Endometrium (tissue), 2 donors: ENCODE measurements at regions not wholly inside any gene's neighbourhood (a gene's known extent, or its start where the extent isn't known, plus 50 kb on each side); places are given as distances from the start of the nearest gene placed in this dataset.

Source experiments
- FAIRE-seq: peaks from 2 replicates; lab custom pipeline; 2012; peaks lifted over from hg19 to GRCh38; lab: Jason Lieb, UNC
- donor health status: control.
- donor health status: control.

DNA sequence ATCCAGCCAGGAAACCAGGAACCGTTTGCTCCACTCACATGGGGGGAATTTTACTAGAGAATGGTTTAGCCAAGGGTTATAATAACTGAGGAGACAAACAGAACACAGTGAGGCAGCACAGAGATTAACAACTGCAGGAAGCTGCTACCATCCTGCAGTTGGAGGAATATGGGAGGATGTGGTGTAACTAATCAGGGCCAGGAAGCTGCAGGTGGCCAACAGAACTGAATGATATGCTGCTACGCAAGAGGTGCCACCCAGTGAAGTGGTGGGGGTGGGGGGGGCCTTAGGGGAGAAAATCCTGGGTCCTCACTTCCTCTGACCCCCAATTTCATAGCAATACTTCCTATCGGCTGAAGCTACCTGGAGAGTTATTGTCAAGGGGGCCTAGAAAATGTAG is 306.4 kb upstream of the STT3B start:
- no peak for FAIRE-seq

- no peak for FAIRE-seq
These were observed 305.6 kb upstream of the STT3B start for GRCh38 chr3:31227131-31227562.

DNA sequence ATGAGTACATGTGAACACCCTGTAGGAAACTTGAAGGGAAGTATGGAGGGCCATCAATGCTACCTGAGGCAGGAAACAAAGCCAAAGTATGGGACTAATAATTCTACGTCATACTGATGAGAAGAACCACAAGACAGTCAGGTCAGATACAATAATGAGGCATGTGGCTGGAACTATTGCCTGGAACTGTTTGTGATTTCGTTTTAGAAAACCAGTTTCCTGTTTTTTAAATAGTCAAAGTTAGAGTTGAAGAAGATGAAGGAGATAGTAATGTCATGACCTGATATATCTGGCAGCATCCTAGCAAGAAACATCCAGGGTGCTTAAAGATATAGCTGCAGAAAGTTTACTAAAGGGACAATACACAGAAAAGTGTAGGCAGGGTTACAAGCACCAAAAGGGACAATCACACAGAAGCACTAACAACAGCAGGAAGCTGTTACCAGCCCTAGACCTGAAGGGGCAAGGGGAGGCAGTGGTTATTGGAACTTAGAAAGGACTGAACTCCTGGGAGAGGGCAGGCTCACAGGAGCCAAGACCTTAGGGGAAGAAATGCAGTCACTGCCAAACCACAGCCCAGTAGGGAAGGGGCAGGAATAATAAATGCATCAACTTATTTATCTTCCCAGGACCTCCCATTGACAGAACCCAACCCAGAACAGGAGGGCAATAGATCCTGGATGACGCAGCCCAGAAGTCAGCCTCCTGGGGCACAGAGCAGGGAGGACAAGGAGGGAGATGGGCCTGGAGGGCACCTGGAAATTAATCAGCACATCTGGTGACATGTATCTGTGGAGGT is 302.1 kb upstream of the STT3B start:
- no peak for FAIRE-seq

DNA sequence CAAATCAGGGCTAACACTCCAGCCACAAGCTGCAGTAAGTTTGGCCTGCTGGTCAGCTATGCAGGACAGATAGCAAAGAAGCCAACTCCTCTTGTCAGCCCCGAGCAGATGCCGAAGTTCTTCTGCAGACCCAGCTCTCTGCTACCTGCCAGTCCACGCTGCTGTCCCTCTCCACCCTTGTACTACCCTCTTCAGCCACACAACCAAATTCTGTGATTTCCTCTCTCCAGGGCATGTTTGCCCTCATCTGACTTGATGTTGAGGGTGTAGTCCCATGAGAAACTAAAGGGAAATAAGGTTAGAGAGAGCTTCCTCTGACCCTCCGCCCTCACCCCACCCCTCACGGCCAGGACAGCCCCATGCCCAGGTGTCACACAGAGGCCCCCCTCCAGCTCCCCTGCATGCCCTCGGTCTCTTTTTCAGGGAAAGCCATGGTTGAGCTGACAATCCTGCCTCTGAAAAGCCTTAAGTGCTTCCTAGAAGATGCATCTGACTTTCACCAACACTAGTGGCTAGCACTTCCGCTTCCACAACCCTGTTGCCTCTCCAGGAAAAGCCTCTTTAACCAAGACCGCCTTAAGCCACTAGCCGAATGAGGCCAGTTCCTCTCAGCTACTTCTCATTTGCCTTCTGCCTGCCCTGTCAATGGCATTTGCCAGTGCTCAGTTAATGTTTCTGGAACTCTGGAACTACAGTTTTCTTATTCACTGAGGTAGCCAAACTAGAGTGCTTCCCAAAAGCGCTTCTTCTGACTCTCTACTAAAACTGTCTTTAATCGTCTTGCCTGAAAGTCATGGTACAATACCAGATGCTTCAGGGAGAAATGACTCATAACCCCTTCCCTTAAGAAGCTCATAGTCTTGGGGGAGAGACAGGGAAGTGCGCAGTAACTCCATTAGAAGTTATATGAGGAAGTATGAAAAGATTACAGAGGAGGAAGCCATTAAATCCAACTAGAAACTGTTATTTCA is 300.4 kb upstream of the STT3B start:
- no peak for FAIRE-seq

DNA sequence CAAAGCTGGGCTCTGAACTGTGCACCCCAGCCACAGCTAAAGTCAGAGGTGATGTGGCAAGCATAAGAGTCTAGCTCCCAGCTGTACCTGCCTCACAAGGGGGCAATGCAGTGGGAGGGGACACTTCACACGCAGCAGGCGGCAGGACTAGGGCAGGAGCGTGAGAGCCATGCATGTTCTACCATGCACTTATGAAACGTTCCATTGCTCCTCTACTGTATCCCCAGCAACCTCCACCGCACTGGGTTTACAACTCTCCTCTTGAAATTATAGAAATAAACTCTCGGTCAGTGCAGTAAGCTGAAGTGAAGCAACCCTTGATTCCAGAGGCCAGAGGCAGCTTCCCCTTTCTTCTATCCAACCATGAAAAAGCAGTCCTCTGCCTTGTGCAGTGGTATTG is 298.6 kb upstream of the STT3B start:
- FAIRE-seq, result no peak

DNA sequence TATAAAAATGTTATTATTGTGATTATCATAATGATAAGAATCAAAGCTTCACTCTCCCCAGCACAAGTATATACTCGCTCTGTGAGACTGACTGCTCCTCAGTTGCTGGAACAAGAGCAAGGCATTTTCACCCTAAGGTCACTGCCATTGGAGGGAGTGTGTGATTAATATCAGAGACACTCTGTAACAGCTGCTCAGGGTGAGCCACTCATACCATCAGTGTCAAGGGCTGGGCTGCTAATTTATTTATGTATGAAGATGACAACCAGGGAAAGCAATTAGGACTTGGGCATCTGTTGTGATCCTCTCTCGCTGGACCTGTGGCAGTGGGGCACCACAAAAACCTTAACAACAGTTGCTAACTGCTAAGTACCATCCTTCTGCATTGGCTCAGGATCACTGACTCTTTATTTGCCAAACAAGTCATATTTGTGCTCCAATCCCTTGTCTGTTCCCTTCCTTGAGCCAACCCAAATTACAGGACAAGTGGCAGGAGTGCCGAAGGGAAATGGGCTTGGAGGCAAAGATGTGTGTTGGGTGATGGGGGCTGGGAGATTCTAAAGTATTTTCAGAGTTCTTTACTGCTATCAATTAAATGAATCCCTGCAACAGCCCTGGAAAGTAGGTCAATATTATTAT is 297.5 kb upstream of the STT3B start:
- no peak for FAIRE-seq

DNA sequence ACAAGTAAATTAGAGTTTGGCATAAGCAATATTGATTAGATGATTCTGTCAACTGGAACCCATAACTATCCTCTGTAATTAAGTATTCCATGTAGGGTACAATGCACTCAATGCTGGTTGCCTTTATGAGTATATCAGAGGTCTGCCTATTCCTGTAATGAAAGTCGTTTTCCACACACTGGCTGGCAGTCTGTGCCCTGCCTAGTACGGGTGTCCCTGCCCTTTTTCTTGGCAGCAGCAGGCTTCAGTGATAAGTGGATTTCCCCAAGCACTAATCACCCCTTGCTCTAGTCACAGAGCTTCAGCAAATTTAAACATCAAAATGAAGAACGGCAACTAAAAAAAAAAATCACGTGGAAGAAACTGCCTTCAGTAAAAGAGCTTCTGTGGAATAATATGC is 294.8 kb upstream of the STT3B start:
- FAIRE-seq, result no peak

- FAIRE-seq, result no peak
These were observed 292.7 kb upstream of the STT3B start for GRCh38 chr3:31240013-31240412.

DNA sequence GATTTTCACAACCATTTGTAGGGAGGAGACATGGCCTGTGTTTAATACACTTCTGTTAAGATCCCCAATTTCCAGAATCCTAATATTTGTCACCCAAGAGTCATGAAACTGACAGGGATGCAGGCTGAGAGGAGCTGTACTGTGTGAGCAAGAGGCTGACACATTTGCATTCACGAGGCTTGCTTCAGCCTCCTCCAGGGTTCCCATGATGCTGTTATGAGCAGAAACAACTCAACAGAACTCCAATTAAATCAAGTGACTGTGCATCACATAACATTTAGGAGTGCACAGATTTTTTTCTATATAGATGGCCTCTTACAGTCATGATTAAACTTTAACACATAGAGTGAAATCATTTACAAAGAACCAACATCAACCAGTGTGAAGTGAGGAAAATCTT is 292.3 kb upstream of the STT3B start:
- FAIRE-seq, result no peak

GRCh38 chr3:31240874-31241273 is 291.9 kb upstream of the STT3B start:
- FAIRE-seq, result no peak

DNA sequence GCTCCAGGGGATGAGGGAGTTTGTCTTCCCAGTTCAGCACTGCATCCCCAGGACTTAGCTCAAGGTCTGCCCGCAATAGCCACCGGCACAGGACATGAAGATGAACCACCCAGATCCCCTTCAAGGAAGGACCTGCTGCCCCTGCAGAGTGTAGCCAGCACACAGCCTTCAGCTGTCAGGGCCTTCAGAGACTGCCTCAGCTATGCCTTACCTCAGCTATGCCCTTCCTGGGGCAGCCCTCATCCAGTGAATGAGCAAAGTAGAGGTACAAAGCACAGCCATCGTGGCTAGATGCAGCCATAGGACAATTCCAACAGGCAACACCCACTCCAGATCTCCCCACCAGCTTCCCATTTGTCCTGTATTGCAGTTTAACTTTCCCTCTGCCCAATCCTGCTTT is 291.2 kb upstream of the STT3B start:
- FAIRE-seq, result no peak

GRCh38 chr3:31242026-31242960 is 290.4 kb upstream of the STT3B start:
- FAIRE-seq, result no peak

DNA sequence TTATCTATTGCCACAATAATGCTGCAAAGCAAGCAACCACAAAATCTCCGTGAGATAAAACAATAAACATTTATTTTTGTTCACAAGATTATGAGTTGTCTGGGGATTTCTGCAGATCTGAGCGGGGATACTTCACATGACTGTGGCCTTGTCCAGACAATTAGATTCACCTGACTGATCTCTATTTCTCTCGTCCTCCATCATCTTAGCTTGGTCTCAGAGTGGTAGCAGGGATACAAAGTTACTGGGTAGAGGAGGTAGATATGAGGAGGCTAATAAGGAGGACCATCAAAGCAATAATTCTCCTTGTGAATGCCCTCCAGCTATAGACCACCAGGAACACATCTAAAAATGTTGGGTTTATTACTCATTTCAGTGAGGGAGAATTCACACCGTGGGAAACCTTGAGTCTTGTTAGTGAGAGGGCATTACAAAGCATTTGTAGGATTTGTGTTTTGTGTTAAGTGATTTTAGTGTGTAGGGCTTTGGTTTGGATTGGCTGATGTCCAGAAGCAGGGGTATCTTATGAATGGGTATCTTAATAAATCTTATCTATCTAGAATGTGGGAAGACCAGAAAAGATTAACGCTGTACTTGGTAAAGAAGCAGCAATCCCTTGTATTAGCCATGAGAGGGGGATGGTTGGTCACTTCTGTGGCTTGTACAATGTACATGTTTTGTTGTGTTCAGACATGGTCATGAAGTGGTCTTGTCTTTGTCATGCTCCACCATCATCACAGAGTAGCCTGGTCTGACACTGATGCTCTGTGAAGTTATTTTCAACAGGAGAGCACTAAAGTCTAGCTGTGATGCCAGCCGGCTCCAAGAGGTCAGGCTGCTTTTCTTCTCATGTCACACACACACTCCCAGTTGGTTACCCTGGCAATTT is 287.6 kb upstream of the STT3B start:
- FAIRE-seq, result no peak

DNA sequence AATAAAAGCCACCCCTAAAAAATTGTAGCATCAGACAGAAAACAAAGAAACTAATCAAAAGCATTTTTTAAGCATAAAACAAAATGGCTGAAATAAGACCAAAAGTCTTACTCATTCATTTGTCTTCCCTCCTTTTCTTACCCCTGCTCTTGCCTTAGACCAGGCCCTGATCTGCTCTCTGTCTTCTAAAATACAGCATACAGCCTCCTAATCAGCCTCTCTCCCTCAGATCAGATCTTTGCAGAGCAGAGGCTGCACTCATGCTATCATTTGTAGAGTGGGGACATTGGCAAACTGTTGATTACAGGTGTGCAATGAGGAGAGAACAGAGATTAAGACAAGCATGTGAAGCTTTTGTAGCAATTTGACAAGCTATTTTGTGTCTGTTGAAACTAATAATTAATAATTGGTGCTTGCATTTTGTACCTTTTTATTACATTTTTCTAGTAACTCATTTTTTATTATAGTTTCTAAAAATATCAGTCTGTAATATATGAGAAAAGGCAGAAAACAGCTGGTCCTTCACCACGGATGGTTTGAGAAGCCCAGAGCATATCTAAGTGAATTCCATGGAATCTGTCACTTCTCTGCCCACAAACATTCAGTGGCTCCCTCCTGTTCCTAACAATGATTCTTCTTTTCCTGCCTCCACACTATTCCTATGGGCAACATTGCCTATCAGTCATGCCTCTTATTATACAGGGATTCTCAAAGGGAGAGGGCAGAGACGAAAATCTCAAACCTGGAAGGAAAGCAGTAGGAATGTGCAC is 286.2 kb upstream of the STT3B start:
- no peak for FAIRE-seq

GRCh38 chr3:31247063-31247447 is 285.7 kb upstream of the STT3B start:
- no peak for FAIRE-seq

DNA sequence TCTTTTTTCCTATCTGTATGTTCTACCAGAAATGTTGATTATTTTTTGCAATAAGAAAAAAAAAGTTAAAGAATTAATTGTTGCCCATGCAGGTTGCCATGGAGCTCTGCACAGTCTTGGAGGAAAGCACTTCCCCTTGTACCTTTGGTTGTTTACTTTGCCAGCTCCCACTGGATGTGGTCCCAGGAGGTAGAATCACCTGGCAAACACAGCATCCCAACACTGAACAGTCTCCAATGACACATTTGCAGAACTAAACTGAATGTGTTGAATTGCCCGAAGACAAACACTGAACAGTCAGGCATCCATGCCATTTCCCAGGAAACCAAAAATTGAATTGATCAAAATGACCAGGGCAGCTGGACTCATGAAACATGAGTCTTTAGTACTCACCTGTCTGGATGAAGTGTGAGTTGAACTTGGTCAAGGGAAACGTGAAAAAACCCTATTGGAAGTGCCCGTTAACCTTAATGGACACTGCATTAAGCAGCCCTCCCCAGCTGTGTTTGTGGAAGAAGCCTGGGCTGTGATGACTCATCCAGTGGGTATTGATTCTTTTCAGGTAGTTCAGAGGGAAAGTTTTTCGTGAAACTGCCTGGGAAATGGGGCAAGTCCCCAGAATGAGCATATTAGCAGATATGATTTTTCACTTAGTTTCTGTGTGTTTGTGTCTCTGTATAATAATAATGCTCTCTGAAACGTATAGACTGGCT is 284.7 kb upstream of the STT3B start:
- no peak for FAIRE-seq

DNA sequence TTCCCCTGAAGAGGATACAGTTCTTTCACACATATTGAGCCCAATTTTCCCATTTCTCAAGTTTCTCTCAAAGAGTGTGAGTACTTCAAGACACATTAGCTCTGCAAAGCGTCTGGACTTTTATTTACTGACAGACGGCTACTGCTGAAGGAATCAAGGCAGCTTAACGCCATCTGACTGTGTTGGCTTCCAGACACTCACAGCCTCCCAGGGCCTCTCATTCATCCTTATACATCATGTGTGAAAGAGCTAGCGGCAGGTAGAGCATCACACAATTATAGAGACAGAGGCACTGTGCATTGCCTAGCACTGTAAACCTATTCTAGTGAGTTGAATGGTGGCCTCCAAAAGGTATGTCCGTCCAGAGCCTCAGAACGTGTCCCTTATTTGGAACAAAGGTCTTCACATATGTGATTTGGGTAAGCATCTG is 284.1 kb upstream of the STT3B start:
- no peak for FAIRE-seq

DNA sequence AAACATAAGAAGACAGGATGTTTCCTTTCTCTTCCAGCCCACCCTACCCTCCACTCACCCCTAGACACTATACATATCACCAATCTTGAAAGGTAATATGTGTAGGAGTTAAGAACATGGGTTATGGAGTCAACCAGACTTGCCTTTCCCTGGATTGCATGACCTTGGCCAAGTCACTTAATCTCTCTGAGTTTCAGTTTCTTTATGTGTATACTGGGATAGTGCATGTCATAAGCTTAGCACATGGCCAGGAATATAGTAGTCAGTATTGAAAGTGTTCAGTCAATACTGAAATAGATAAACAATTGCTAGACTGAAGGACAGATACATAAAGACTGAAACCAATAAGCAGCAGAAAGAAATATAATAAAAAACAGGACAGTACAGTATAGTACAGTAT is 283.2 kb upstream of the STT3B start:
- FAIRE-seq, result no peak

DNA sequence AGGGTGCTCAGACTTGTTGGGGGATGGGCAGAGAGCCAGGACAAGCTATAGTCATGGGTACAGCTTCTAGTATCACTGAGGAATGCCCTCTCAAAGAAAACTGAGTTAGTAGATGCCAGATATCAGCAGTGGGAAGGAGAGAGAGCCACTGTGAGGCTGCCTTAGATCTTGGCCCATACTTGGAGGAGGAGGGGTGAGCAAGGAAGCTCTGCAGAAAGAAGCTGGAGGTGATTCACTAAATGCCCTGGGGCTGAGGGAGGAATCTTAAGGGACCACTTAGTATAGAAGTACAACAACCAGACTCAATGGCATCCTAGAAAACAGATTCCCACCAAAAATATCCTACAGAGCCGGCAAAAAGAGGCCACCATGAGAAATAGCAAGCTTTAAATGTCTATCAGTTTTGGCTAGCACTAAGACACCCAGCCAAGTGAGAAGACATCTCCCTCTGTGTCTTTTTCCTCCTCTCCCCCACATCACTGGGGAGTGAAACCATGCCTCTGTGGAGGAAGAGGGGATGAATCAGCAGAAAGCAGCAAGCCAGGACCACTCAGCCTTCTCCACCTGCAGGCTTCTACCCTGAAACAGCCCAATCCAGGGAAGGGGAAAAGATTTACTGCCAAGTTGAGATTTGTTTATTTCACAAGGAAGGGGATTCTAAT is 282.5 kb upstream of the STT3B start:
- FAIRE-seq, result no peak
